NCI-H2196 (cell line): ENCODE measurements at regions not wholly inside any gene's neighbourhood (a gene's known extent, or its start where the extent isn't known, plus 50 kb on each side); places are given as distances from the start of the nearest gene placed in this dataset.

Source experiments
- DNase-seq: peaks from one replicate; lab custom pipeline; 2025; ENCODE audit not compliant: unreplicated experiment; lab: John Stamatoyannopoulos, UW

GRCh38 chr4:59223292-59223941 is 1976.7 kb upstream of the ADGRL3 start:
- no peak for DNase-seq

DNA sequence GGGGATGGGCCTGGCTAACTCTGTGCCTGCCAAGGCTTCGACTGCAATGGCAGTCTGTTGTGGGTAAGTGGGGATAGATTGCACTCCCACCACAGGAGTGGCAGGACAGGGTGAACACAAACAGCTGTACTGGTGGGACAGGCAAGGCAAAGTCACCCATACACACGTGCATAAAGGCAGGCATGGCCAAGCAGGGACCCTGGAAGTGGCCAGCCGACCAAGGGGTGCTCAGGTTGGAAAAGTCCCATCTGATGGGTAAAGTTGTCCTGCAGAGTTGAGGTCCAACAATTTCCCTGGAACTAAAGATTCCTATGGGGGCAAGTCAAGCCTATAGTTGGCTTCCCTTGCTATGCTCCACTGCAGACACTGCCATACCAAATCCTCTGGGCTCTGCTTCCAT is 1961.9 kb upstream of the ADGRL3 start:
- no peak for DNase-seq

- no peak for DNase-seq
Measured at GRCh38 chr4:59240011-59240410, 1960.1 kb upstream of the ADGRL3 start.

DNA sequence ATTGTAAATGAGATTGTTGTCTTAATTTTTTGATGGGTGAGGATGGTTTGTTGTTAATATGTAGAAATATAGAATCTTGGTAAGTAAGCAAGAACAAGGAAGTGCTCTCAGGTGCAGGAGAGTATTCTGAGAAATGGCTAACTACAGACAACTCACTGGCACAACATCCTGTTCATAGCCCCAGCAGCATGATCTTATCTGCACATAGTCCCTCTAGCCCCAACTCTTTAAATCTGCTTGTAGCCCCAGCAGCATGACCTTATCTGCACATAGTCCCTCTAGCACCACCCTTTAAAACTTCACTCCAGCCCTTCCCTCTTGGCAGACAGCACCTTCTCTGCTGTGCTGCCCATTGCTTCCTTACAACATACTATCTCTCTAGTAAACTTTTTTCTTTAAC is 1957.1 kb upstream of the ADGRL3 start:
- DNase-seq = no peak

DNA sequence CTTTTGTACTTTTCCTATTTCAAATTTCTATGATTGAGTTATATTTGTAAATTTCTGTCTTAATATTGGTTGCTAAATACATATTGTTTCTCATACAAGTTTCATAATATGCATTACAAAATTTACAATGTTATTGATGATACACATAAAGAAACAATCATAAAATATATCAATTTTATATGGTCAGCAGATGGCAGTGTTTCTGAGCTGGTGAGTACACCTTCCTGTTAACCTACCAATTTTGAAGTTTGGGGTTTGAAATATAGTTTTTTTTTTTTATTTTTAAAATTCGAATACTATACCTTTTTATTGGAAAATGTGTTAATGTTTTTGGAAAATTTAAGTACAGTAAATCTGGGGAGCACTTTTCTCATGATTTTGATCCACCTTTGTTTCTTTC is 1953.1 kb upstream of the ADGRL3 start:
- no peak for DNase-seq

DNA sequence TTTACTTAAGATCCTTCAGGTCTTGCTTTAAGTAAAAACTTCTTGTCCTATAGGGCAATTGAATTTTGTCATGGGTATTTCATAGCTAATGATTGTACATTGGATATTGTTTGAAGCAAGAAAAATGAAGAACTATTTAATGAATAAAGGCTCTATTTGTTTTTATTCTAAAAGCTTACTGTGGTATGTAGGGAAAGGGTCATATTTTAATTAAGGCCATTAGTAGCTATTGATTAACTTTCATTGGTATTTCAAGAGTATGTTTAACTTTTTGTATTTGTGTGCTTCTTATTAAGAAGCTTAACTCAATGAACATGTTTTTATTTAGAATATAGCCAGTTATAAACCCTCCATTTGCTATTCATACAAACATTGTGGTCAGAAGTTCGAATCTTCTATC is 1951.8 kb upstream of the ADGRL3 start:
- no peak for DNase-seq

GRCh38 chr4:59249110-59249509 is 1951.0 kb upstream of the ADGRL3 start:
- no peak for DNase-seq

- no peak for DNase-seq
Measured at GRCh38 chr4:59258002-59258401, 1942.1 kb upstream of the ADGRL3 start.

DNA sequence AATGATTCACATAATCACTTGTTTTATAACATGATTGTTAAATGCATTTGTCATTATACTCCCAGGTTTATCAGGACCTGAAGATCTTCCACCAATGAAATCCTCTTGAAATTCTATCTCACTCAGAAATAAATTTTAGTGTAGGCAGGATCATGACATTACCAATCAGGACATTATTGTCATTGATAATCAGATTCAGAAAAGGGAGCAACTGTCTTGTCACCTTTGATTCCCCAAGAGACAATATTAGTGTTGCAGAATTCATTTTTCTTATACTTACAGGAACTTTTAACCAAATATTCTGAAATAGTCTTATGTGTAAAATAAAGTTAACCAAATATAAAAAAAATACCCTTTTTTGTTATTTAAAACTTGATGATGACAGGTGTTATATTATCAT is 1892.5 kb upstream of the ADGRL3 start:
- DNase-seq = no peak

DNA sequence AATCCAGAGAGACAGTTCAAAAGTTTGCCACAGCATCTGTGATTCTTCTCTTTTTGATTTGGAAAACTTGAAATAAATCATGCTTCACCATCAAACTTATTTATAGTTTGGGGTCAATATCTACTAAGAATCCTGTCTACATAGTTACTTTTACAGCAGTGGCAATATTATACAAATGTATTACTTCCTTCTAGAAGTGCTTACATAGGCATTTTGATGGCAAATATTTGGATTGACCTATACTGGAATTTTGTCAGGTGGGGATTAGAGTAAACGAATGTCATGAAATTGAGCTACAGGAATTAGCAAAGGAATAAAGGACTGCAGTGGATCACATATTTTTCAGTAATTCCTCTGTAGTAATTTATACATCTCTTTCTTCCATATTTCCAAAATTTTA is 1885.5 kb upstream of the ADGRL3 start:
- no peak for DNase-seq

- no peak for DNase-seq
Measured at GRCh38 chr4:59339631-59340030, 1860.5 kb upstream of the ADGRL3 start.

DNA sequence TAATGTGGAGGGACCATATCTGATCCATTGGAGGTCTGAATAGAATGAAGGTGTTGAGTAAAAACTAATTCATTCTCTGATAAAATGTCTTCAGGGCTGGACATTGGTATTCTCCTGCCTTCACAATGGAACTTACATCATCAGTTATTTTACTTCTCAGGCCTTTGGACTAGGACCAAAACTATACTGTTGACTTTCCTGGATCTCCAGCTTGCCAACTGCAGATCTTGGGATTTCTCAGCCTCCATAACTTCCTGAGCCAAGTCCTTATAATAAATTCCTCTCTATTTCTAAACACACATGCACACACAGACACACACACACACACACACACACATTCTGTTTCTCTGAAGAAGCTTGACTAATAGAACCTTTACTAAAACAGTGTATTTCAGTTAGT is 1858.6 kb upstream of the ADGRL3 start:
- DNase-seq = no peak

- DNase-seq = no peak
Measured at GRCh38 chr4:59348949-59349348, 1851.2 kb upstream of the ADGRL3 start.

DNA sequence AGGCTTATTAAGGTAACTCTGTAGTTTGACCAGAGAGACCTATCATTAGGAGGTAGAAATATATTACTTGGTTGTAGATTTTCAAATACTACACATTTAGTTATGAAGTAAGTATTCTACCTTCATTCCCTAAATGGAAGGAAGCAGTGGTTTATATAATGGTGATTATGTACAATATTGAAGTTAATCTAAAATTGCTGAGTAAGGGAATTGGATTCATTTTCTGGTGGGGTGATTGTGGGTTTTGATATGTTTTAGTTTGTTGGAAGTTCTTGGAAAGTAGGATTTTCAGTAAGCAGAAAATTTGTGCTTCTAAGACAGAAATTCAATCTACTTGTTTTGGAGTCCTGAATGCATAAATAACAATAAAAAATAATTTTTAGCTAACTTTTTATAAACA is 1830.9 kb upstream of the ADGRL3 start:
- no peak for DNase-seq

DNA sequence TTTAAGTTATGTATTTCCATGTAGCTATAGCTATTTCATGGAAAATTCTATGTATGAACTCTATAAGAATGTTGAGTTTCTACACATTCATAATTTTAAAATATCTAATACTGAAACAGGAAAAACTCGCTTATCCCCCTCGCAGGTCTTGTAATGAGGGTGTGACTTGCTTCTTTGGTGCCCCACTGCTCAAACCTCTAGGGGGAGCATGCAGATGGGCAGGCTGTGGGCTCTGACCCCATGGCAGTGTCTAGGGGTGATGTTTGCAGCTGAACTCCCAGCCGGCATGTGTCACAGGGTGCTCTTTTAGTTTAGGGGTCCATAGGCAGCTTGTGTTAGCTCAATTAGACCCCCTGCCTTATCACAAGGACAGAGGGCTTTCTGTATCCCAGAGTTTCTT is 1825.7 kb upstream of the ADGRL3 start:
- DNase-seq = no peak

DNA sequence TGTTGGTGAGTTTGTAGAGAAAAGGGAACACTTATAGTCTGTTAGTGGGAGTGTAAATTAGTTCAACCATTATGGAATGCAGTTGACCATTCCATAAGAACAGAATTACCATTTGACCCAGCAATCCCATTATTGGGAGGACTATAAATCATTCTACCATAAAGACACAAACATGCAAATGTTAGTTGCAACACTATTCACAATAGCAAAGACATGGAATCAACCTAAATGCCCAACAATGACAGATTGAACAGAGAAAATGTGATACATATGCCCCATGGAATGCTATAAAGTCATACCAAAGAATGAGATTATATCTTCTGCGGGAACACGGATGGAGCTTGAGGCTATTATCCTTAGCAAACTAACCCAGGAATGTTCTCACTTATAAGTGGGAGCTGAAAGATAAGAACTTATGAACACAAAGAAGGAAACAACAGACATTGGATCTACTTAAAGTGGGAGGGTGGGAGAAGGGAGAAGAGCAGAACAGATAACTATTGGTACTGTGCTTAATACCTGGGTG is 1819.2 kb upstream of the ADGRL3 start:
- DNase-seq = no peak

- no peak for DNase-seq
Measured at GRCh38 chr4:59381591-59381990, 1818.5 kb upstream of the ADGRL3 start.

DNA sequence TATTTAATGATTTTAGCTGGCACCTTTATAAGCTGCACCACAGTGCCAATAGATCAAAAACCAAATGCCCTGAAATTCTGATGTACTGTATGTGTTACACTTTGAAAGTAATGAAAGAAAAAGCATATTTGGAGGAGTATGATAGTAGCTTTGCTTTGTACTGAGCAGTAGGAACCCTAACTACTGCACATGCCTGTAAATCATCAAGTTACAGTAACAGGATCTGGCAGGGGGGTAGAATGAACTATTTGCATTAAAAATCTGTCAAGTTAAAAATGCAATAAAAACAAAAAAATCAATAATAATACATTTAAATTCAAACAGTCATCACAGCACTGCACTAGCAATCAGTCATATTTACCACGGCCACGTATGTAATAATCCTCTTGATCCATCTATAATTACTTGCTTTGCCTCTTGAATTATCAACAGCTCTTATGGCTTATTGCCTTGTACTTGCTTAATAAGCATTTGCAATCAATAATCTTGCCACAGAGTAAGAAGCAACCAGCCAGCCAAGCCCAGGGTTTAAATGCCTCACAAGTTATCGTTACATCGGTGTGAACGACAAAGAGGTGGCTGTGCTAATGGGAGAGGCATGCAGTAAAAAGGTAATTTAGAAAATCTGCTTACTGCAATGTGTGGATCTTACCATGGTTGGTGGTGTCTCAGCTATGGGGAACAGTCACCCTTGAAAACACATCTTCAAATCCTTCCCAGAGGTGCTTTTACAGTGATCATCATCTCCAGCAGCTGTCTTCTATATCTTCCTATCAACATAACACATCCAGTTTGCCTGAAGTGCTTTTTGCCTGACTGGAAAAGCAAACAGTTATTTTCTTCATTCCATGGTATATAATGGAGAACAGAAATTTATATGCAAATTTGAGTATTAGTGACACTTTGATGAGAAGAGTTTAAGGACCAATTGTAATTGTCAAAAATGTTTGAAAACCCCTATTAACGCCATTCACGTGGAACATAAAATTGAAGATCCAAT is 1812.1 kb upstream of the ADGRL3 start:
- no peak for DNase-seq

DNA sequence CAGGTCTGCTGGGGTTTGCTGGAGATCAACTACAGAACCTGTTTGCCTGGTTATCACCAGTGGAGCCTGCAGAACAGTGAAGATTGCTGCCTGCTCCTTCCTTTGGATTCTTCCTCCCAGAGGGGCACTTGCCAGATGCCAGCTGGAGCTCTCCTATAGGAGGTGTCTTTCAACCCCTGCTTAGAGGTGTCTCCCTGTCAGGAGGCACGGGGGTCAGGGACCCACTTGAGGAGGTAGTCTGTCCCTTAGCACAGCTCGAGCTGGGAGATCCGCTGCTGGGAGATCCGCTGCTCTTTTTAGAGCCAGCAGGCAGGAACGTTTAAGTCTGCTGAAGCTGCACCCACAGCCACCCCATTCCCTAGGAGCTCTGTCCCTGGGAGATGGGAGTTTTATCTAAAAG is 1806.3 kb upstream of the ADGRL3 start:
- no peak for DNase-seq

DNA sequence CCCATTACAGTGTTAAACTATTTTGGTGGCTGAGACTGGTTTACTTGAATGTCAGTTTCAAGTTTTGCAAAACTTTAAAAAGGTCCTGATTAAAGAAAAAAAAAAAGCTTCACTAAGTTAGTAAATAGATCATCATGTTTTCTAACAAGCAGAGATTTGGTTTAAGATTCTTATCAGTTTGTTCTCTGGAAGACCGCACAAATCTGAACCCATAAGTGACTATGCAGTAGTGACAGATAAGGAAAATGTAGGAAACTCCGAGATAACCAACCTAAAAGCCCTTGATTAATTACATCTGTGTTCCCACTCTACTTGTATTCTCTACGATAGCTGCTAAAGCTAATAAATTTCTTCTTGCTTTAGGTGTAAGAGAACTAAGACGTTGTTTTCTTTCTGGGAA is 1799.8 kb upstream of the ADGRL3 start:
- DNase-seq = no peak

GRCh38 chr4:59409647-59410046 is 1790.5 kb upstream of the ADGRL3 start:
- DNase-seq = no peak

DNA sequence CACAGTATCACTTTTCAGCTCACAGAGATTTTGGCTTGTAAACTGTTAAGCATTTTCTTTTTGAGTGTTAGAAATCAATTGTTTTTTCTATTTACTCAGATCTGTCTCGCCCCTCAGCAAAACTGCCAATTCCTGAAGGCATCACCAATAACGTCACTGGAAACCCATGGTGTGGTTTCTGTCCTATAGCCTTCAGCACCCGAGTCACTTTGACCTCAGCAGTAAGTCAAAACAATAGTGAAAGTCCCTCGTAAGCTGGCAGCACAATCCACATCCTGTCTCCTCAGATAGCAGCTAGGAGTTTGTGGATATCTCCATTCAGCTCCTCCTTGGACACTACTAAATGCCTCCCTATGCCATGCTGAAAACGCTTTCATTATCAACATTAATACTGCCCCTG is 1787.4 kb upstream of the ADGRL3 start:
- DNase-seq = no peak
